Activated T-cell treated with anti-CD3 and anti-CD28 coated beads, Interleukin-2, amount 50 U/mL, for 72 hours (primary cell): ENCODE measurements at regions not wholly inside any gene's neighbourhood (a gene's known extent, or its start where the extent isn't known, plus 50 kb on each side); places are given as distances from the start of the nearest gene placed in this dataset.

Experiments used
- ATAC-seq, 2 donors: fragments of 150-1000 bp; cut with Tn5 transposase; replicated peaks in 1 of 2; 2 replicates each; pipeline ENCODE4 v1.10.0; 2021; ENCODE audit warnings: moderate library complexity in 2 of 2, mild to moderate bottlenecking in 1 of 2
- DNase-seq, 2 donors: peaks; one replicate each; pipeline ENCODE4 v3.0.0; 2021 to 2022; ENCODE audit warnings: mixed read lengths in 1 of 2
- H3K27ac Mint-ChIP-seq: one replicate; pipeline ENCODE4 v1.8.0; 2022; ENCODE audit warnings: mild to moderate bottlenecking, moderate library complexity, mixed read lengths
- H3K27me3 Mint-ChIP-seq: one replicate; pipeline ENCODE4 v1.8.0; 2022; ENCODE audit warnings: low read depth, mixed read lengths
- H3K36me3 Mint-ChIP-seq, 2 donors: one replicate each; pipeline ENCODE4 v1.8.0; 2022; ENCODE audit warnings: mixed read lengths in 2 of 2, mild to moderate bottlenecking in 1 of 2; ENCODE audit not compliant: insufficient read depth in 2 of 2
- H3K4me1 Mint-ChIP-seq: one replicate; pipeline ENCODE4 v1.8.0; 2022; ENCODE audit warnings: low read depth, mixed read lengths
- H3K4me3 Mint-ChIP-seq, 2 donors: one replicate each; pipeline ENCODE4 v1.8.0; 2022; ENCODE audit warnings: mild to moderate bottlenecking in 2 of 2, mixed read lengths in 2 of 2, moderate library complexity in 2 of 2
- H3K9me3 Mint-ChIP-seq, 2 donors: one replicate each; pipeline ENCODE4 v1.8.0; 2022; ENCODE audit warnings: mixed read lengths in 2 of 2

- Mint-ChIP-seq H3K27me3 (no peaks in the 10 kb centered on the region), H3K36me3 (no peaks in the 10 kb centered on the region), H3K4me1 (no peaks in the 10 kb centered on the region), H3K9me3 (peaks cover 0 to 2% of the 10 kb centered on the region in 2 donors), H3K27ac (no peak overlapping the region), H3K4me3 (no peak overlapping the region)
- ATAC-seq (no peak), DNase-seq (no peak)
Measured at GRCh38 chr20:22499515-22500166, 84.7 kb downstream of the FOXA2 start.

- H3K9me3 Mint-ChIP-seq: peaks cover 0 to 4% of the 10 kb centered on the region in 2 donors
- no peak overlapping the region for H3K27ac Mint-ChIP-seq
- no peaks in the 10 kb centered on the region for H3K36me3 Mint-ChIP-seq
- no peaks in the 10 kb centered on the region for H3K4me1 Mint-ChIP-seq
- no peak for DNase-seq
- no peak for ATAC-seq
- no peak overlapping the region for H3K4me3 Mint-ChIP-seq
- no peaks in the 10 kb centered on the region for H3K27me3 Mint-ChIP-seq
Measured at GRCh38 chr20:22496817-22497216, 87.6 kb downstream of the FOXA2 start.

GRCh38 chr20:22495789-22496188 lies 88.6 kb downstream of the FOXA2 start:
- Mint-ChIP-seq H3K4me3 (no peak overlapping the region), H3K27me3 (no peaks in the 10 kb centered on the region), H3K9me3 (peaks cover 0 to 4% of the 10 kb centered on the region in 2 donors), H3K27ac (no peak overlapping the region), H3K36me3 (no peaks in the 10 kb centered on the region), H3K4me1 (no peaks in the 10 kb centered on the region)
- DNase-seq (no peak), ATAC-seq (no peak)

GRCh38 chr20:22495172-22495571 lies 89.2 kb downstream of the FOXA2 start:
- DNase-seq: no peak
- Mint-ChIP-seq H3K4me3 (no peak overlapping the region), H3K27ac (no peak overlapping the region), H3K9me3 (peaks cover 0 to 4% of the 10 kb centered on the region in 2 donors), H3K36me3 (no peaks in the 10 kb centered on the region), H3K4me1 (no peaks in the 10 kb centered on the region), H3K27me3 (no peaks in the 10 kb centered on the region)
- no peak for ATAC-seq

- Mint-ChIP-seq H3K27ac (no peak overlapping the region), H3K4me1 (no peaks in the 10 kb centered on the region), H3K27me3 (no peaks in the 10 kb centered on the region), H3K36me3 (no peaks in the 10 kb centered on the region), H3K4me3 (no peak overlapping the region), H3K9me3 (peaks cover 0 to 7% of the 10 kb centered on the region in 2 donors)
- DNase-seq (no peak), ATAC-seq (no peak)
Measured at GRCh38 chr20:22492497-22492896, 91.9 kb downstream of the FOXA2 start.

- Mint-ChIP-seq H3K27me3 (no peaks in the 10 kb centered on the region), H3K4me1 (no peaks in the 10 kb centered on the region), H3K9me3 (peaks cover 0 to 7% of the 10 kb centered on the region in 2 donors), H3K27ac (no peak overlapping the region), H3K4me3 (no peak overlapping the region), H3K36me3 (no peaks in the 10 kb centered on the region)
- no peak for DNase-seq
- no peak for ATAC-seq
Measured at GRCh38 chr20:22491194-22491505, 93.2 kb downstream of the FOXA2 start.

- DNase-seq (no peak), ATAC-seq (no peak)
- no peaks in the 10 kb centered on the region for H3K27me3 Mint-ChIP-seq
- no peaks in the 10 kb centered on the region for H3K36me3 Mint-ChIP-seq
- no peak overlapping the region for H3K4me3 Mint-ChIP-seq
- no peaks in the 10 kb centered on the region for H3K4me1 Mint-ChIP-seq
- H3K27ac Mint-ChIP-seq: no peak overlapping the region
- peaks cover 0 to 7% of the 10 kb centered on the region in 2 donors for H3K9me3 Mint-ChIP-seq
Measured at GRCh38 chr20:22490287-22491193, 93.8 kb downstream of the FOXA2 start.

GRCh38 chr20:22489626-22490286 lies 94.6 kb downstream of the FOXA2 start:
- Mint-ChIP-seq H3K36me3 (no peaks in the 10 kb centered on the region), H3K9me3 (peaks cover 0 to 7% of the 10 kb centered on the region in 2 donors), H3K27ac (no peak overlapping the region), H3K27me3 (no peaks in the 10 kb centered on the region), H3K4me1 (no peaks in the 10 kb centered on the region), H3K4me3 (no peak overlapping the region)
- DNase-seq (no peak), ATAC-seq (no peak)

GRCh38 chr20:22480336-22480735 lies 104.0 kb downstream of the FOXA2 start:
- Mint-ChIP-seq H3K4me3 (no peak overlapping the region), H3K27ac (no peak overlapping the region), H3K4me1 (no peaks in the 10 kb centered on the region), H3K27me3 (no peaks in the 10 kb centered on the region), H3K9me3 (peaks cover 7 to 11% of the 10 kb centered on the region in 2 donors), H3K36me3 (no peaks in the 10 kb centered on the region)
- DNase-seq (no peak), ATAC-seq (no peak)

- Mint-ChIP-seq H3K27me3 (no peaks in the 10 kb centered on the region), H3K36me3 (peaks cover 3 to 5% of the 10 kb centered on the region in 2 donors), H3K27ac (no peak overlapping the region), H3K4me1 (no peaks in the 10 kb centered on the region), H3K4me3 (no peak overlapping the region), H3K9me3 (peaks cover 14 to 18% of the 10 kb centered on the region in 2 donors)
- ATAC-seq (no peak), DNase-seq (no peak)
Measured at GRCh38 chr20:22475662-22476061, 108.7 kb downstream of the FOXA2 start.

GRCh38 chr20:22474224-22474623 lies 110.1 kb downstream of the FOXA2 start:
- H3K27me3 Mint-ChIP-seq: no peaks in the 10 kb centered on the region
- DNase-seq (no peak), ATAC-seq (no peak)
- H3K4me1 Mint-ChIP-seq: no peaks in the 10 kb centered on the region
- H3K9me3 Mint-ChIP-seq: peaks cover 11 to 18% of the 10 kb centered on the region in 2 donors
- peaks cover 3 to 5% of the 10 kb centered on the region in 2 donors for H3K36me3 Mint-ChIP-seq
- H3K4me3 Mint-ChIP-seq: no peak overlapping the region
- no peak overlapping the region for H3K27ac Mint-ChIP-seq

GRCh38 chr20:22473293-22473692 lies 111.1 kb downstream of the FOXA2 start:
- Mint-ChIP-seq H3K4me1 (no peaks in the 10 kb centered on the region), H3K9me3 (peaks cover 7 to 18% of the 10 kb centered on the region in 2 donors)
- ATAC-seq: no peak

GRCh38 chr20:22472447-22473100 lies 111.8 kb downstream of the FOXA2 start:
- Mint-ChIP-seq H3K27ac (no peak overlapping the region), H3K36me3 (peaks cover 3 to 5% of the 10 kb centered on the region in 2 donors)

More at GRCh38 chr20:22473293-22473692, 111.1 kb downstream of the FOXA2 start:
- no peaks in the 10 kb centered on the region for H3K27me3 Mint-ChIP-seq
- DNase-seq: no peak
- no peak overlapping the region for H3K27ac Mint-ChIP-seq
- peaks cover 3 to 5% of the 10 kb centered on the region in 2 donors for H3K36me3 Mint-ChIP-seq
- no peak overlapping the region for H3K4me3 Mint-ChIP-seq

More at GRCh38 chr20:22472447-22473100, 111.8 kb downstream of the FOXA2 start:
- Mint-ChIP-seq H3K9me3 (peaks cover 7 to 14% of the 10 kb centered on the region in 2 donors), H3K4me1 (no peaks in the 10 kb centered on the region), H3K27me3 (no peaks in the 10 kb centered on the region), H3K4me3 (no peak overlapping the region)
- no peak for ATAC-seq
- DNase-seq: no peak
